ENCODE measurements at regions not wholly inside any gene's neighbourhood (a gene's known extent, or its start where the extent isn't known, plus 50 kb on each side); places are given as distances from the start of the nearest gene placed in this dataset.

- no peak overlapping the region for H3K9ac ChIP-seq (ENCODE audit: insufficient read depth, low read depth, low read length)
- no peaks in the 10 kb centered on the region for H3K36me3 ChIP-seq (replicated peaks in 1 of 2; ENCODE audit: control insufficient read depth in 1 of 2, insufficient read depth in 2 of 2, low read length in 2 of 2)
- TF ChIP-seq ZNF766 (CRISPR knock-in tag; IDR thresholded peaks at IDR 0.05; ENCODE audit: borderline replicate concordance) (no peak), ATRX (CRISPR knock-in tag; IDR thresholded peaks at IDR 0.05; ENCODE audit: borderline replicate concordance) (no peak), FOXM1 (CRISPR knock-in tag; IDR thresholded peaks at IDR 0.05) (no peak), RFXANK (CRISPR knock-in tag; IDR thresholded peaks at IDR 0.05) (no peak), NAIF1 (CRISPR knock-in tag; IDR thresholded peaks at IDR 0.05; ENCODE audit: borderline replicate concordance) (no peak), ZNF782 (CRISPR knock-in tag; IDR thresholded peaks at IDR 0.05; ENCODE audit: borderline replicate concordance) (no peak), NPAS2 (CRISPR knock-in tag; IDR thresholded peaks at IDR 0.05; ENCODE audit: borderline replicate concordance) (no peak), TAF15 (IDR thresholded peaks at IDR 0.05; ENCODE audit: low read depth, low read length, poor library complexity, severe bottlenecking) (no peak), ZNF225 (CRISPR knock-in tag; IDR thresholded peaks at IDR 0.05) (no peak), CHD2 (IDR thresholded peaks at IDR 0.05; ENCODE audit: low read depth, low read length) (no peak)
- TF ChIP-seq, protein P1, sequence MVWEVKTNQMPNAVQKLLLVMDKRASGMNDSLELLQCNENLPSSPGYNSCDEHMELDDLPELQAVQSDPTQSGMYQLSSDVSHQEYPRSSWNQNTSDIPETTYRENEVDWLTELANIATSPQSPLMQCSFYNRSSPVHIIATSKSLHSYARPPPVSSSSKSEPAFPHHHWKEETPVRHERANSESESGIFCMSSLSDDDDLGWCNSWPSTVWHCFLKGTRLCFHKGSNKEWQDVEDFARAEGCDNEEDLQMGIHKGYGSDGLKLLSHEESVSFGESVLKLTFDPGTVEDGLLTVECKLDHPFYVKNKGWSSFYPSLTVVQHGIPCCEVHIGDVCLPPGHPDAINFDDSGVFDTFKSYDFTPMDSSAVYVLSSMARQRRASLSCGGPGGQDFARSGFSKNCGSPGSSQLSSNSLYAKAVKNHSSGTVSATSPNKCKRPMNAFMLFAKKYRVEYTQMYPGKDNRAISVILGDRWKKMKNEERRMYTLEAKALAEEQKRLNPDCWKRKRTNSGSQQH (CRISPR knock-in tag; IDR thresholded peaks at IDR 0.05; ENCODE audit: low read depth) = no peak
- TF ChIP-seq, protein P2, sequence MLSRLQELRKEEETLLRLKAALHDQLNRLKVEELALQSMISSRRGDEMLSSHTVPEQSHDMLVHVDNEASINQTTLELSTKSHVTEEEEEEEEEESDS (CRISPR knock-in tag; IDR thresholded peaks at IDR 0.05; ENCODE audit: borderline replicate concordance) = no peak
- TF ChIP-seq, protein P3, sequence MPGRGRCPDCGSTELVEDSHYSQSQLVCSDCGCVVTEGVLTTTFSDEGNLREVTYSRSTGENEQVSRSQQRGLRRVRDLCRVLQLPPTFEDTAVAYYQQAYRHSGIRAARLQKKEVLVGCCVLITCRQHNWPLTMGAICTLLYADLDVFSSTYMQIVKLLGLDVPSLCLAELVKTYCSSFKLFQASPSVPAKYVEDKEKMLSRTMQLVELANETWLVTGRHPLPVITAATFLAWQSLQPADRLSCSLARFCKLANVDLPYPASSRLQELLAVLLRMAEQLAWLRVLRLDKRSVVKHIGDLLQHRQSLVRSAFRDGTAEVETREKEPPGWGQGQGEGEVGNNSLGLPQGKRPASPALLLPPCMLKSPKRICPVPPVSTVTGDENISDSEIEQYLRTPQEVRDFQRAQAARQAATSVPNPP (CRISPR knock-in tag; IDR thresholded peaks at IDR 0.05) = no peak
- intact Hi-C loops (cut with micrococcal nuclease; ENCODE audit: unreplicated experiment) = no loop called here
- DNase-seq (ENCODE audit: low spot score) = no peak
- no peak overlapping the region for H3K4me2 ChIP-seq (ENCODE audit: low read depth, low read length)
- POLR2A ChIA-PET = no interaction called here
- ATAC-seq = no peak
- BruUV-seq (replicated peaks) = no TSS peak
- no peaks in the 10 kb centered on the region for H4K20me1 ChIP-seq (ENCODE audit: insufficient read depth, low read length)
- CTCF ChIA-PET (ENCODE audit: low intra/inter-chr PET ratio, low total read pairs) = no interaction called here
- no peaks in the 10 kb centered on the region for H3K27me3 ChIP-seq (ENCODE audit: control insufficient read depth in 1 of 2, insufficient read depth in 2 of 2, low read length in 2 of 2)
- no peak overlapping the region for H3K4me3 ChIP-seq (replicated peaks in 1 of 3; ENCODE audit: insufficient read depth in 1 of 3, low read depth in 2 of 3, low read length in 3 of 3)
- H3K27ac ChIP-seq (ENCODE audit: extremely low read length, insufficient read depth, low read length) = no peak overlapping the region
- FAIRE-seq = no peak
- H2AFZ ChIP-seq (ENCODE audit: low read length) = no peak overlapping the region
- H3K9me3 ChIP-seq (ENCODE audit: low read length) = peaks cover 11% of the 10 kb centered on the region; the same call in 1 of the 2 replicates
- H3K4me1 ChIP-seq (ENCODE audit: insufficient read depth, low read length) = no peaks in the 10 kb centered on the region
- in situ Hi-C loops (cut with HindIII; ENCODE audit: extremely low pct_ligation_motif_present, low pct_unique_long_range_greater_than_20kb) = no loop called here
- WGBS (ENCODE audit: low lambda C conversion rate) = 49% methylated on average over 3 of the region's 3 CpGs
- no peaks in the 10 kb centered on the region for H3K79me2 ChIP-seq (ENCODE audit: insufficient read depth, low read length)
Measured at GRCh38 chr6:84601366-84601765, 163.0 kb downstream of the TBX18 start.
